CD4-positive, alpha-beta T cell treated with Interleukin-15 for 1 hour (primary cell): ENCODE measurements at regions not wholly inside any gene's neighbourhood (a gene's known extent, or its start where the extent isn't known, plus 50 kb on each side); places are given as distances from the start of the nearest gene placed in this dataset.

Experiments used
- DNase-seq: peaks from one replicate; pipeline ENCODE4 v3.0.0-alpha.2; 2020

DNA sequence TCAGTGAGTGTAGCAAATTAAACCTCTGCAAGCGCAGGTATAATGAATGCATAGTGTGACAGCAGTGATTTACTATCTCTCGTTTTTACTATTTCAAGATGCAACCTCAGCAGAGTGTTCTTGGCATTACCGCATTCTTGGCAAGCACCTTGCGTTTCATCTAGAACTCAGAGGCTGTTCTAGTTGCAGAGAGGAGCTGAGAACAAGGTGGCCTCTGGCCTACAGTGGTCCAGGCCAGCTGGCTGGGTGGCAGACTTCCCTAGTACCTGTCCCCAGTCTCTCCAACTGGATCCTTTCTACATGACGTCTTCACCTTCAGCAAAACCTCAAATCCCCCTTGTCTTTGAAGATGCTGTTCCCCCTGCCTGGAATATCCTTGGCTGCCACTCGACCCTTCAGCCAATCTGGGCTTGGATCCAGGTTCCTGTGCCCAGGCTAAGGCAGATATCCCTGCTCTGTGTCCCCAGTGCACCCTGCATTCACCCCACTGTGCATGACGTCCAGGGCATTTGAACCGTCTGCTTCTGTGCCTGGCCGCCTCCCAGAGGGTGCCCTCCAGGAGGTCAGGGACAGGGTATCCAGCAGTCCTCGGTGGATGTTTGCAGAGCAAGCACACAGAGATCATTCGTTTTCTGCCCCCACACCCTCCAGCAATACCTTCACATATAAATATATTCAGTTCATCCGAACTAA is 120.4 kb upstream of the CPEB4 start:
- no peak for DNase-seq

GRCh38 chr5:173768267-173768806 is 119.8 kb upstream of the CPEB4 start:
- DNase-seq = no peak

GRCh38 chr5:173768891-173769290 is 119.3 kb upstream of the CPEB4 start:
- DNase-seq = no peak

DNA sequence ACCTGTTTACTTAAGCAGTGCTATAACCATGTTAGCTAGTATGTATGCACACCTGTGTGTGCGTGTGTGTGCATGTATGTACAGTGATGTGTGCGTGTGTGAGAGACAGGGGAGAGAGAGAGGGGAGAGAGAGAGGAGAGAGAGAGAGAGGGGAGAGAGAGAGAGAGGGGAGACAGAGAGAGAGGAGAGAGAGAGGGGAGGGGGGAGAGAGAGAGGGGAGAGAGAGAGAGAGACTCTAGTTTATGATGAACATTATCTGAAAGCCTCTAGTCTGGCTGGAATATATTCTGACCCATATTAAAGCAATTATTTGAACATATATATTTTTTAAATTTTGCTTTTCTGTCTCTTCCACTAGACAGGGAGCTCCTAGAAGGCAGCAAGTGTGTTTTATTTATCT is 117.5 kb upstream of the CPEB4 start:
- no peak for DNase-seq

- DNase-seq = no peak
These were observed 116.9 kb upstream of the CPEB4 start for GRCh38 chr5:173771121-173771724.

- no peak for DNase-seq
These were observed 116.3 kb upstream of the CPEB4 start for GRCh38 chr5:173771725-173772383.

GRCh38 chr5:173772384-173773059 is 115.6 kb upstream of the CPEB4 start:
- peak; percentile 30 for DNase-seq

DNA sequence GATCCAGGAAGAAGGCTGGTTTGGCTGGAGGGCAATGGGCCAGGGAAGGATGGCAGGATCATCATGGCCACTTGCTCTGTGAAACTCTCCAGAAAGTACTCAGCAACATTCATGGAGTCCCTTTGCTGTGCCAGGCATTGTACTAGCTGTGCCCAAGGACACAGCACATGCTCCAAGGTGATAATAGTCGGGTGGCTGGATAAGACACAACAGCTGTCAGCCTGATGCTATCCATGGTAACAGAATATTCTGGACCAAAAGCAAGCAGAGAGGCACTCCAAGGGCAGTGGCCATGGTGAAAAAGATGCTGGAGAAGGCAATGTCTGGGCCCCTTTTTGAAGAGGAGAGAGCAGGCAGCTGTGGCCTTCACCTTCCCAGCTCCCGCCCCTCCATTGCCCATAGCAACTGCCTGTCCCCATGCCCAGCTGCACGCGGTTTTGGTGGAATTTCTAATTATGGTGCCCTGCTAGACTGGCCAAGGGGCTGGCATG is 113.8 kb upstream of the CPEB4 start:
- DNase-seq = no peak

GRCh38 chr5:173775261-173776197 is 112.6 kb upstream of the CPEB4 start:
- no peak for DNase-seq

GRCh38 chr5:173777149-173777548 is 111.0 kb upstream of the CPEB4 start:
- DNase-seq = no peak

- no peak for DNase-seq
These were observed 110.5 kb upstream of the CPEB4 start for GRCh38 chr5:173777674-173778073.

DNA sequence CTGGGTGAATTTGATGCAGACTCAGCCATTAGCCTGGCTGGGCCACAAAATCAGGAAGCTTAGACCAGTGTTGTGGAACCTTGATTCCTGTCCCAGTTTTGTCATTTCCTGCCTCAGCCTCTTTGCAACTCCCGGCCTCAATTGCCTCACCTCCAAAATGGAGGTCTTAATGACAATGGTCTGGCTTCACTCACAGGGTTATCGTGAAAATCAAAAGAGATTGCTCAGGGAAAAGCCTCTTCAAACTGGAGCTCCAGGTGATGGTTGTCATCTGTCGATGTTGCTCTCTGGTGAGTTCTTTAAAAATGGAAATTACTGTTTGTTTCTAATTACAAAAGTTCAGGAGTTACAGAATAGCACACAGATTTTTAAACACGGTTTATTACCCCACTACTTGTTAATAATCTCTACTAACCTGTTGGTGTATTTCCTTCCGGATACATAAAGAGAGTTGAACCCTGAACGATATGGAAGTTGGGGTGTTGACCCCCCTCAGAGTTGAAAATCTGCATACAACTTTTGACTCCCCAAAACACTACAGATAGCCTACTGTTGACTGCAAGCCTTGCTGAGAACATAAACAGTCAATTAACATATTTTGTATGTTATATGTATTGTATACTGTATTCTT is 109.9 kb upstream of the CPEB4 start:
- DNase-seq = peak; percentile 39

GRCh38 chr5:173778784-173779304 is 109.3 kb upstream of the CPEB4 start:
- DNase-seq = no peak

DNA sequence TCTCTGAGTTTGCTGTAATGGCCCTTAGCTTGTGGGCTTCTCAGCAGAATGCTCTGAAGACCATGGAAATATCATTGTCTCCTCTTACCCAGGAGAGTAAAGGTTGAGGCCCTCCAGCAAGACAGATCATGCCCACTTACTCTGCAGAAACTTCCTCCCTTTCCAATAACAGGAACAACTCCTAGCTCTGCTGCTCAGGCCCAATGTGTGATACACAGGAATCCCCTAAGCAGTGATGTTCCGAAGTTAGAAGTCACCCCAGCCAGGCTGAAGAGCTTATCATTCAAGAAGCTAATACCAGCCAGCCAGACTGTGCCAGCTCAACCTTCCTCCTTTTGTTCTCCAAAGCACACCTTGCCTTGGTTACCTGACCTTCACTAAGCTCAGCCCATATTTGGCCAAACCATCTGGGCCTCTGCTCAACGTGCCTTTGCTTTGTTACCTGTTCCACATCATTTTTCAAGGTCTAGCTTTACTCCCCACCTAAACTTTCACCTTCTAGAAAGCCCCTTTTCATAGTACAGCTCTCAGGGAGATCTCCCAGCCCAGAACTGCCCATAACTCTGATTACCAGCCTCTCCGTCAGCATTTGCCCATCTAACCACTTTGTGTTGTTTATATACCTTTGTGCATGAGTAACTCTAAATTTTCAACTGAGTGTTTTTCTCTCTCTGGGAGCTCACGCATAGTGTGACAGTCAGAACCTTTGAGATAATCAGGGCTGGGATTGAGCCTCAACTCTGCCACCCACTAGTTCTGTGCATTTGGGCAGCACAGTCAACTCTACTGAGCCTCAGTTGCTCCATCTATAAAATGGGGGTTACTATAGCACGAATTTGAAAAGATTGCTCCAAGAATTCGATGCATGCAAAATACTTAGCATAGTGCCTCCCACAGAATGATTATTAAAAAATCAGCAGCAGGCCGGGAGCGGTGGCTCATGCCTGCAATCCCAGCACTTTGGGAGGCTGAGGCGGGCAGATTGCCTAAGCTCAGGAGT is 107.6 kb upstream of the CPEB4 start:
- no peak for DNase-seq

- DNase-seq = no peak
These were observed 106.7 kb upstream of the CPEB4 start for GRCh38 chr5:173781432-173781815.

GRCh38 chr5:173781816-173782670 is 106.1 kb upstream of the CPEB4 start:
- DNase-seq = peak; percentile 84

- no peak for DNase-seq
These were observed 105.5 kb upstream of the CPEB4 start for GRCh38 chr5:173782671-173783101.

GRCh38 chr5:173783371-173783770 is 104.8 kb upstream of the CPEB4 start:
- no peak for DNase-seq

- DNase-seq = no peak
These were observed 102.7 kb upstream of the CPEB4 start for GRCh38 chr5:173785400-173785799.
